ENCODE measurements at regions not wholly inside any gene's neighbourhood (a gene's known extent, or its start where the extent isn't known, plus 50 kb on each side); places are given as distances from the start of the nearest gene placed in this dataset.

DNA sequence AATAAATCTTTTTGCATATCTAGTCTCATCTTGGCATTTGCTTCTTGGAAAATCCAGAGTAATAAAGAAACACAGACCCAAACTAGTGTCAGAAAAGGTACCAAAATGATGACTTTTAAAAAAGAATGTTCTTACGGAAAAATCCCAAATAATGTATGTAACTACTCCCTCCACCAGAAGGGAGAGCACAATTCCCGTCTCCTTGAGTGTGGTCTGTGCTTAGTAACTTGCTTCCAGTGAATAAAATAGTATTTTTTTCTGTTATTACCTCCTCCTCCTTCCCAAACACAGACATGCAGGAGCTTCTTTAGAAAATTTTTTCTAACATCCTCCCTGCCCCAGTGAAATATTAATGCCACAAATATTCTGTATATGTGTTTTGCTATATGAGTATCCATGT lies 358.1 kb downstream of the ZFHX3 start:
- Histone ChIP-seq H3K36me3 (no peaks in the 10 kb centered on the region), H3K4me3 (no peak overlapping the region), H3K9me3 (no peaks in the 10 kb centered on the region), H3K4me1 (no peaks in the 10 kb centered on the region), H3K27me3 (no peaks in the 10 kb centered on the region), H3K27ac (no peak overlapping the region)
- TF ChIP-seq POLR2A (IDR thresholded peaks at IDR 0.05), result no peak
- no peak for TF ChIP-seq CTCF (IDR thresholded peaks at IDR 0.05)
- no peak for DNase-seq

DNA sequence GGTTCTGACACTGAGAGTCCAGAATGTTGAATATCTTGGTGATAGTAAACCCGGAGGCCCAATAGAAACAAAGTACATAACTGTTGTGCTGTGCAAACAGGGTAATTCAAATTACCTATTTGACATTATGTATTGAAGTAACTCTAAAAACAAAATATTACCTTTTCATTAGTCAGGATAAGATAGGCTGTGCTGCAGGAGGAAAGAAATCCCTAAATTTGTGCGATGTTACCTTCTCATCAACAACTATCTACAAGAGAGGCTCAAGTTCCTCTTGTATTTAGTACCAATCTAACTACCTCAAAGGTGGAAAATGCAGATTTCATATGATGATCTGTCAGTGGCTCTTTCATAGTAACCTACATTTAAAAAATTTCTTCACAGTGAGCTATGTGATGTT lies 367.2 kb downstream of the ZFHX3 start:
- Histone ChIP-seq H3K36me3 (no peaks in the 10 kb centered on the region), H3K27me3 (no peaks in the 10 kb centered on the region), H3K4me3 (no peak overlapping the region), H3K4me1 (no peaks in the 10 kb centered on the region), H3K27ac (no peak overlapping the region), H3K9me3 (no peaks in the 10 kb centered on the region)
- no peak for DNase-seq
- no peak for TF ChIP-seq CTCF (IDR thresholded peaks at IDR 0.05)
- no peak for TF ChIP-seq POLR2A (IDR thresholded peaks at IDR 0.05)

GRCh38 chr16:72679856-72680255 lies 368.1 kb downstream of the ZFHX3 start:
- Histone ChIP-seq H3K27ac (no peak overlapping the region), H3K4me1 (no peaks in the 10 kb centered on the region), H3K36me3 (no peaks in the 10 kb centered on the region), H3K27me3 (no peaks in the 10 kb centered on the region), H3K9me3 (no peaks in the 10 kb centered on the region), H3K4me3 (no peak overlapping the region)
- no peak for DNase-seq
- TF ChIP-seq POLR2A (IDR thresholded peaks at IDR 0.05) (no peak), CTCF (IDR thresholded peaks at IDR 0.05) (no peak)

GRCh38 chr16:72677662-72678447 lies 370.1 kb downstream of the ZFHX3 start:
- DNase-seq, result no peak
- H3K9me3 ChIP-seq, result peaks cover 0 to 4% (median 0%) of the 10 kb centered on the region in 4 donors
- no peaks in the 10 kb centered on the region for H3K36me3 ChIP-seq
- H3K4me1 ChIP-seq, result no peaks in the 10 kb centered on the region
- no peak overlapping the region for H3K4me3 ChIP-seq
- H3K27me3 ChIP-seq, result no peaks in the 10 kb centered on the region
- H3K27ac ChIP-seq, result no peak overlapping the region
- TF ChIP-seq POLR2A (IDR thresholded peaks at IDR 0.05) (no peak), CTCF (IDR thresholded peaks at IDR 0.05) (no peak)

DNA sequence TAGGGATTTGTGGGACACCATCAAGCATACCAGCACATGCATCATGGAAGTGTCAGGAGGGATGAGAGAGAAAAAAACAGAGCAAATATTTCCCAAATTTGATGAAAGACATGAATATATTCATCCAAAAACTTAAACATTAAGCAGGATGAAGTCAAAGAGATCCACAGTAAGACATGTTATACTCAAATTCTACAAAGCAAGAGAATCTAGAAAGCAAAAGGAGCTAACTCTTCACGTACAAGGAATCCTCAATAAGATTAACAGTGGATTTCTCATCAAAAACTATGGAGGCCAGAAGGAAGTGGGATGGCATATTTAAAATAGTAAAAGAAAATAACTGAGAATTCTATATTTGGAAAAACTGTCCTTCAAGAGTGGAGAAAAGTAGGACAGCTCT lies 374.8 kb downstream of the ZFHX3 start:
- TF ChIP-seq CTCF (IDR thresholded peaks at IDR 0.05) (no peak), POLR2A (IDR thresholded peaks at IDR 0.05) (no peak)
- Histone ChIP-seq H3K27ac (no peak overlapping the region), H3K9me3 (peaks cover 0 to 6% (median 0%) of the 10 kb centered on the region in 4 donors), H3K36me3 (no peaks in the 10 kb centered on the region), H3K4me3 (no peak overlapping the region), H3K27me3 (no peaks in the 10 kb centered on the region), H3K4me1 (no peaks in the 10 kb centered on the region)
- no peak for DNase-seq
